GM12892 (cell line): ENCODE measurements at regions not wholly inside any gene's neighbourhood (a gene's known extent, or its start where the extent isn't known, plus 50 kb on each side); places are given as distances from the start of the nearest gene placed in this dataset.

ENCODE experiments used
- DNase-seq: peaks from one replicate; pipeline ENCODE4 v3.0.0; 2011; ENCODE audit not compliant: insufficient read length
- FAIRE-seq: peaks from 2 replicates; lab custom pipeline; 2011; peaks lifted over from hg19 to GRCh38; lab: Jason Lieb, UNC
- POLR2A ChIP-seq: IDR thresholded peaks from 2 replicates; pipeline ENCODE4 v1.6.1; 2011; ENCODE audit warnings: low read depth, low read length, control low read depth
- POLR2AphosphoS5 ChIP-seq: IDR thresholded peaks from 2 replicates; pipeline ENCODE4 v1.6.1; 2011; ENCODE audit warnings: low read depth, low read length, control low read depth
- TAF1 ChIP-seq: IDR thresholded peaks from 2 replicates; pipeline ENCODE4 v1.6.1; 2011; ENCODE audit warnings: low read depth, mild to moderate bottlenecking, control low read depth, low read length, borderline replicate concordance

GRCh38 chr21:38735626-38736206, 70.0 kb upstream of the ETS2 start:
- DNase-seq: no peak
- no peak for FAIRE-seq
- TF ChIP-seq POLR2A (no peak), POLR2AphosphoS5 (no peak), TAF1 (no peak)

DNA sequence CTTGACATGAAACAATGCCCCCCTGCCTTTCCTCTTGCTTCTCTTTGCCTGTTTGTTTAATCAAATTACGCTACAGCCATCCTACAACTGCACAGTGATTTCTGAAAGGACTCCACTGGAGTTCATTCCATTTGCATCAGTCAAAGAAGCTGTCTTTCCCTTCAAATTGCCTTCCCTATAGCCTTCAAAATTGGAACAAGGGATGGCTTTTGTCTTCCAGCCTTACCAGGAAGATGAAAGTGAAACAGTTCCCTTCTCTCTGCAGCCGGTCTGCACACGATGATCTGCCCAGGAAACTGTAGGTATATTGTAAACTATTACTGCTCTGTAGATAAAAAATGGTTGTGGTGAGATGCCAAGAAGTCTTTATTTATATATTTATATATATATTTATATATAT, 65.6 kb upstream of the ETS2 start:
- FAIRE-seq (no peak), DNase-seq (no peak)
- no peak for TF ChIP-seq POLR2A
- TF ChIP-seq POLR2AphosphoS5: no peak
- TF ChIP-seq TAF1: no peak

DNA sequence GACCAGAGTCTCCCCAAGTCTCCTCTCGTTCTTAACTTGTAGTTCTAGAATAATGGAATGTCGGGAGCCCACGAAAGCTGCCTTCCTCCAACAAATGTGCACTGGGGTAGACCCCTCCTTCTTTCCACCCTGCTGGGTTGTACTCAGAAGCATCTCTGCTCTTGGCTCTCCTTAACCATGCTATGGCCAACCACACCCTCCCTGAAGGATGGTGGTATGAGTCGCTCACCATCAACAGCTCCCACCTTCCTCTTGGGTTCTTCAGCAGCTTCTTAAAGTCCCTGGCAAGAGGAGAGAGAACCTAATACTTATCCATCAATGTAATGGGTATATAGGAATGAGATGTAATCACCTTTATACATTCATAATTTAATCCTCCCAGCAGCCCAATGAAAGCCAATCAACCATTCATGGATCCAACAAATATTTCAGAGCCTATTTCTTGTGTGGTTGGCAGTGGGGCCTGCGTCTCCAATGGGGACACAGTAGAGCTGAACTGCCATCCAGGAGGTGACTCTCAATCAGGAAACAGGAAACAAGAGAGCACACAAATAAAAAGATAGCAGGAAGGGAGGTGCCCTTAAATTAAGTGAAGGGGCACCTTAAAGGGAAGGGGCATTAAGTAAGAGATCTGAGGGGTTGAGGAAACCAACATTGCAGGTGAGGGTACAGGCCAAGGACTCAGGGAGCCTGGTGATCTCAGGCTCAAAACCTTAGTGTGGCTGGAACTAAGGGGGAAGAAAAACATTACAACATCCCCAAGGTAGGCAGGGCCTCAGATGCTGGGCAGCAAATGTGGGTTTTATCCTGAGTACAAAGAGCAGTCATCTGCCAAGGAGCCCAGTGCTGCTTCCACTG, 64.4 kb upstream of the ETS2 start:
- FAIRE-seq (no peak), DNase-seq (no peak)
- no peak for TF ChIP-seq TAF1
- no peak for TF ChIP-seq POLR2A
- no peak for TF ChIP-seq POLR2AphosphoS5

- DNase-seq: no peak
- TF ChIP-seq POLR2AphosphoS5 (no peak), TAF1 (no peak), POLR2A (no peak)
- FAIRE-seq: no peak
Measured at GRCh38 chr21:38741950-38742256, 63.8 kb upstream of the ETS2 start.

GRCh38 chr21:38742580-38743260, 63.0 kb upstream of the ETS2 start:
- FAIRE-seq (no peak), DNase-seq (no peak)
- TF ChIP-seq POLR2A (no peak), POLR2AphosphoS5 (no peak), TAF1 (no peak)

DNA sequence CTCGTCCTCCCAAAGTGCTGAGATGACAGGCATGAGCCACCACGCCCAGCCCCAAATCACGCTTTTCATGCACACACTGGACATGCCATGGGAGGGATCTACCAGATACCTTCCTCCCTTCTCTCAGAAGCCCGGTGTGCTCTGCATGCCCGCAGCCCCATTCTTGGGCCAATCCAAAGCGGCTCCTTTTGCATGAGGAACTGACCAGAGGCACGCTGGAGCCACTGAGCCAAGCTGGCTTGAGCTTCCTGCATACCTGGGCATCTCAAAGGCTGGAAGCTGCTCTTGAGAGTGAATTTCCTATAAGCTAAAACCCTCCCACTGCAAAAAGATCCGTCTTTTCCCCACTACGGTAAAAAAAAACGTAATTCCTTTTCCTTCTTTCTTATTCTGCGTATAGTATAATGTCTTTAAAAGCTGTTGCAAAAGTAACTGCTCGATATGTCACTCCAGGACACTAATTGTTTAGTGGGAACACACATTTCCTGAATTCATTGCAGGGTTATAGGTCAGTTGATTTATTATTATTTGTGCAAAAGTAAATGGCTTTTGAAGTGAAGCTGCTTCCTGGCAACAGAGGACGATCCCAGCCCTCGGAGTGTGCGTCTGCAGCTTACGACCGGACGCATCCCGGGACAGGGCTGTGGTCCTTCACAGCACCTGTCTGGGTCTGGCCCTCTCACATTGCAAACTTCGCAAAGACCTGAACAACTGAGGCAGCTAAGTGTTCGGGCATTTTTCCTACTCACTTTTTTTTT, 61.8 kb upstream of the ETS2 start:
- FAIRE-seq (no peak), DNase-seq (no peak)
- no peak for TF ChIP-seq POLR2A
- TF ChIP-seq POLR2AphosphoS5: no peak
- no peak for TF ChIP-seq TAF1

DNA sequence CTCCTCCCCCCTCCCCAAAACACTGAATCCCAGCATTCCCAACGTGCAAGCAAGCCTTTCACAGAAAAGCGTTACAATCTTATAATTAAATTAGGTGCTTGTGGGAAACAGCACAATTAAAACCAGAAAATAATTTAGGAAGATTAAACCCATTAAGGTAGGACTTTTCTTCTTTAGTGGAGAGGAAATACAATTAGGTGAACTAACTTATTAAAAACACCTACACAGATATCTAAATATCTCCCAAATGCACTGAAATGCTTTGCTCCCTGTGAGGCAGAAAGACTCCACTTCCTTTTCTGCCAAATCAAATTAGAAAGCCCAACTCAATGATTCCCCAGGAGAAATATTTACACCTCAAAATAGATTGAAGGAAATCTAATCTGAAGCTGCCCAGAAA, 60.9 kb upstream of the ETS2 start:
- no peak for DNase-seq
- no peak for TF ChIP-seq POLR2A
- no peak for TF ChIP-seq TAF1
- TF ChIP-seq POLR2AphosphoS5: no peak
- no peak for FAIRE-seq

GRCh38 chr21:38747810-38748209, 57.9 kb upstream of the ETS2 start:
- FAIRE-seq (no peak), DNase-seq (no peak)
- no peak for TF ChIP-seq POLR2A
- TF ChIP-seq POLR2AphosphoS5: no peak
- no peak for TF ChIP-seq TAF1

GRCh38 chr21:38751379-38752050, 54.2 kb upstream of the ETS2 start:
- DNase-seq: no peak
- FAIRE-seq: no peak
- TF ChIP-seq POLR2A (no peak), TAF1 (no peak), POLR2AphosphoS5 (no peak)

DNA sequence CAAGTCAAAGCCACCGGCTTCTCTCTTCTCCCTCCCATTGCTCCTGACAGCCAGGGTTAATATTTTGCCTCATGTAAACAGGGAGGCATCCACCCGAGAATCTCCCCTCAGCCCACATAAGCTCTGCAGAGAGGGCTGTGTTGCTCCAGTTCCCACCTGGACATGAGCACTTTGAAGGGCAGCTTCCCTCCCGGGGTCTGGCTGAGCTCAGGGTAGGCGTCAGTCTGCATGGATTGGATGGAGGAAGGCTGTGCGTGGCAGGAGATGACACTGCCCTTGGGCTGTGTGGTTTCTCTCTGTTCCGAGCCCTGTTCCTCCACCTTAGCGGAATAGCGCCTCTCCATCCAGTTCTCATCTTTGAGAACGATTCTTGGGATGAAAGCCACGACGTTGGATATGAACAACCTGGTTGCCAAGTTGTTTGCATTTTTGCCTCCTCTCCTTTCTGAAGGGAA, 53.7 kb upstream of the ETS2 start:
- TF ChIP-seq POLR2AphosphoS5: no peak
- no peak for TF ChIP-seq TAF1
- no peak for TF ChIP-seq POLR2A
- no peak for DNase-seq
- no peak for FAIRE-seq
